HepG2 (cell line): ENCODE measurements at regions not wholly inside any gene's neighbourhood (a gene's known extent, or its start where the extent isn't known, plus 50 kb on each side); places are given as distances from the start of the nearest gene placed in this dataset.

Experiments
- ATAC-seq: fragments of 200-7000 bp; cut with Tn5 transposase; 3 replicates; pipeline ENCODE4 v1.9.1; 2020; ENCODE audit warnings: mild to moderate bottlenecking, moderate library complexity
- BruUV-seq: library from RNA; stranded (reverse); fragments of 400-500 nt; replicated peaks from 2 replicates; lab custom pipeline; 2021; lab: Mats Ljungman, UMichigan
- CTCF ChIA-PET: fragments of 300-600 bp; formaldehyde crosslinking; extraction: SDS; loops from one replicate; lab custom pipeline; 2021; ENCODE audit warnings: low total read pairs, inconsistent platforms, low intra/inter-chr PET ratio; lab: Yijun Ruan, JAX
- POLR2A ChIA-PET: fragments of 350-600 bp; sonication (Branson Sonifier 250); formaldehyde crosslinking; loops from one replicate; lab custom pipeline; 2020; ENCODE audit warnings: antibody characterized with exemption, inconsistent platforms; lab: Yijun Ruan, JAX
- DNase-seq: peaks from one replicate; pipeline ENCODE4 v3.0.0-alpha.2; 2015; ENCODE audit warnings: low spot score
- FAIRE-seq: peaks from 3 replicates; lab custom pipeline; 2011; peaks lifted over from hg19 to GRCh38; lab: Jason Lieb, UNC
- H2AFZ ChIP-seq: one replicate; pipeline ENCODE4 v1.6.1; 2011; ENCODE audit warnings: low read length, inconsistent platforms
- H3K27ac ChIP-seq: fragments of 300-600 bp; 3 replicates; pipeline ENCODE4 v1.8.0; 2011; ENCODE audit warnings: mixed run types, mild to moderate bottlenecking, mixed read lengths, low read length, inconsistent platforms; ENCODE audit not compliant: insufficient read depth; ENCODE audit errors: extremely low read length
- H3K27me3 ChIP-seq, 2 experiments: fragments of 200-600 bp in 1 of 2; 2 replicates in 1 of 2; 3 replicates in 1 of 2; pipeline versions ENCODE4 v1.6.0 to v1.8.0; 2011; ENCODE audit warnings: low read length in 2 of 2, mild to moderate bottlenecking in 2 of 2, moderate library complexity in 2 of 2, inconsistent platforms in 1 of 2; ENCODE audit not compliant: insufficient read depth in 2 of 2, control insufficient read depth in 1 of 2
- H3K36me3 ChIP-seq, 2 experiments: fragments of 200-600 bp in 1 of 2; replicated peaks in 1 of 2; 2 replicates in 1 of 2; 3 replicates in 1 of 2; pipeline versions ENCODE4 v1.5.1 to v1.8.0; 2011; ENCODE audit warnings: low read length in 2 of 2, inconsistent platforms in 1 of 2; ENCODE audit not compliant: insufficient read depth in 2 of 2, control insufficient read depth in 1 of 2
- H3K4me1 ChIP-seq: 2 replicates; pipeline ENCODE4 v1.5.1; 2012; ENCODE audit warnings: low read length, inconsistent platforms; ENCODE audit not compliant: insufficient read depth
- H3K4me2 ChIP-seq: 2 replicates; pipeline ENCODE4 v1.6.0; 2011; ENCODE audit warnings: low read depth, low read length, inconsistent platforms
- H3K4me3 ChIP-seq, 3 experiments: fragments of 200-600 bp in 1 of 3; sonication (generic), shearing (Covaris generic) in 1 of 3; replicated peaks in 1 of 3; 2 replicates each; pipeline ENCODE4 v1.5.1; 2011 to 2016; ENCODE audit warnings: low read length in 3 of 3, inconsistent platforms in 2 of 3, low read depth in 2 of 3, mild to moderate bottlenecking in 2 of 3, control low read depth in 1 of 3, mixed read lengths in 1 of 3; ENCODE audit not compliant: insufficient read depth in 1 of 3
- H3K79me2 ChIP-seq: one replicate; pipeline ENCODE4 v1.6.1; 2011; ENCODE audit warnings: low read length, inconsistent platforms; ENCODE audit not compliant: insufficient read depth
- H3K9ac ChIP-seq: 2 replicates; pipeline ENCODE4 v1.6.0; 2011; ENCODE audit warnings: mild to moderate bottlenecking, low read depth, low read length, inconsistent platforms; ENCODE audit not compliant: insufficient read depth
- H3K9me3 ChIP-seq: 2 replicates; pipeline ENCODE4 v1.5.1; 2012; ENCODE audit warnings: mild to moderate bottlenecking, low read length
- H4K20me1 ChIP-seq: 2 replicates; pipeline ENCODE4 v1.6.0; 2011; ENCODE audit warnings: inconsistent platforms, mild to moderate bottlenecking, low read length, moderate library complexity; ENCODE audit not compliant: insufficient read depth
- AHR ChIP-seq: IDR thresholded peaks from 2 replicates; pipeline ENCODE4 v1.6.1; 2018; ENCODE audit warnings: missing genetic modification reagents, missing compliant biosample characterization
- HNF4A ChIP-seq: sonication (generic); formaldehyde crosslinking; IDR thresholded peaks from 2 replicates; pipeline ENCODE4 v1.4.0; 2020; ENCODE audit warnings: missing genetic modification reagents
- HNRNPK ChIP-seq: fragments of 200-400 bp; formaldehyde crosslinking; IDR thresholded peaks from 2 replicates; pipeline ENCODE4 v1.6.1; 2018; ENCODE audit warnings: low read length, low read depth, moderate library complexity, mild to moderate bottlenecking; ENCODE audit not compliant: poor library complexity, severe bottlenecking
- ISL2 ChIP-seq: sonication (generic); formaldehyde crosslinking; IDR thresholded peaks from 2 replicates; pipeline ENCODE4 v1.5.0; 2020; ENCODE audit warnings: missing genetic modification reagents
- KMT2A ChIP-seq: sonication (generic); formaldehyde crosslinking; IDR thresholded peaks from 2 replicates; pipeline ENCODE4 v1.4.0; 2020; ENCODE audit warnings: missing genetic modification reagents
- RCOR2 ChIP-seq: IDR thresholded peaks from 2 replicates; pipeline ENCODE4 v1.6.1; 2016; ENCODE audit warnings: missing biosample characterization, missing genetic modification reagents
- ZBTB42 ChIP-seq: sonication (generic); formaldehyde crosslinking; IDR thresholded peaks from 2 replicates; pipeline ENCODE4 v1.5.0; 2020; ENCODE audit warnings: mild to moderate bottlenecking, missing genetic modification reagents
- ZNF891 ChIP-seq: sonication (generic); formaldehyde crosslinking; IDR thresholded peaks from 2 replicates; pipeline ENCODE4 v1.5.0; 2020; ENCODE audit warnings: mild to moderate bottlenecking, missing genetic modification reagents
- WGBS: methylation state at CpG from one replicate; pipeline ENCODE4 v1.1.6; 2017; ENCODE audit warnings: low lambda C conversion rate; 5-methylcytosine and 5-hydroxymethylcytosine counted together
- in situ Hi-C: cut with HindIII; loops from 2 replicates; pipeline ENCODE4 v1.10.0; 2017; ENCODE audit warnings: low pct_unique_long_range_greater_than_20kb; ENCODE audit not compliant: extremely low pct_ligation_motif_present
- intact Hi-C: fragments of 100-400 bp; cut with micrococcal nuclease; formaldehyde crosslinking; loops from one replicate; pipeline ENCODE4 v1.10.0; 2022; ENCODE audit not compliant: unreplicated experiment
- TF ChIP-seq, protein P1 (sequence below): sonication (generic); formaldehyde crosslinking; IDR thresholded peaks from 2 replicates; pipeline ENCODE4 v1.8.0; 2022; ENCODE audit warnings: missing genetic modification reagents, mild to moderate bottlenecking, inconsistent platforms, borderline replicate concordance

DNA sequence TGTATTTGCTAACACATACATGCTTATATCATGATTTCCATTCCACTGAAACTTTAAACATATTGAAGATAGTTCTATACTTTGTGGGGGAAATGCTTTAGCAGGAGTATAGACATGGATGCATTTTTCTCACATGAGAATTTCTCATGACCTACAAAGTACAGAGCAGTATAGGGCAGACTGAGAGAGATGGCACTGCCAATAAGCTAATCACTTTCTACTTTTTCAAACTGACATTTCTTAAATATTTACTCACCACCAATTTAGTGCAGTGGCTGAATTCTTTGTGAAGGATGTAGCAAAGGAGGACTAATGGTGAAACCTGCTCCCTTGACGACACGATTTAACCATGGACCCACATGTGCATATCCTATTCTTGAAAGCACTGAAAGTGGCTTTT, 923.5 kb downstream of the ADGRL2 start:
- no peaks in the 10 kb centered on the region for H4K20me1 ChIP-seq
- DNase-seq: no peak
- TF ChIP-seq AHR (CRISPR knock-in tag) (no peak), HNRNPK (no peak), HNF4A (CRISPR knock-in tag) (no peak), ZBTB42 (CRISPR knock-in tag) (no peak)
- H3K9ac ChIP-seq: no peak overlapping the region
- H3K36me3 ChIP-seq: no peaks in the 10 kb centered on the region
- ChIA-PET POLR2A (no interaction called here), CTCF (no interaction called here)
- no peaks in the 10 kb centered on the region for H3K79me2 ChIP-seq
- no peak for ATAC-seq
- no peak overlapping the region for H3K4me3 ChIP-seq
- in situ Hi-C loops (no loop called here), intact Hi-C loops (no loop called here)
- H3K4me1 ChIP-seq: no peaks in the 10 kb centered on the region
- H3K4me2 ChIP-seq: no peak overlapping the region
- BruUV-seq: no TSS peak
- no peak overlapping the region for H3K27ac ChIP-seq
- peaks cover 94% of the 10 kb centered on the region for H3K9me3 ChIP-seq
- no peaks in the 10 kb centered on the region for H3K27me3 ChIP-seq
- WGBS: 34% methylated on average over 2 of the region's 2 CpGs
- H2AFZ ChIP-seq: no peak overlapping the region
- no peak for FAIRE-seq

GRCh38 chr1:82722608-82723007, 921.9 kb downstream of the ADGRL2 start:
- in situ Hi-C loops (no loop called here), intact Hi-C loops (no loop called here)
- H3K9ac ChIP-seq: no peak overlapping the region
- 30% methylated on average over 3 of the region's 3 CpGs for WGBS
- ChIA-PET POLR2A (no interaction called here), CTCF (no interaction called here)
- H3K79me2 ChIP-seq: no peaks in the 10 kb centered on the region
- H3K9me3 ChIP-seq: peaks cover 92% of the 10 kb centered on the region
- no peak for DNase-seq
- no peak overlapping the region for H3K4me3 ChIP-seq
- BruUV-seq: no TSS peak
- H3K4me2 ChIP-seq: no peak overlapping the region
- no peak overlapping the region for H2AFZ ChIP-seq
- H3K4me1 ChIP-seq: no peaks in the 10 kb centered on the region
- TF ChIP-seq RCOR2 (CRISPR knock-in tag): no peak
- TF ChIP-seq, protein P1, sequence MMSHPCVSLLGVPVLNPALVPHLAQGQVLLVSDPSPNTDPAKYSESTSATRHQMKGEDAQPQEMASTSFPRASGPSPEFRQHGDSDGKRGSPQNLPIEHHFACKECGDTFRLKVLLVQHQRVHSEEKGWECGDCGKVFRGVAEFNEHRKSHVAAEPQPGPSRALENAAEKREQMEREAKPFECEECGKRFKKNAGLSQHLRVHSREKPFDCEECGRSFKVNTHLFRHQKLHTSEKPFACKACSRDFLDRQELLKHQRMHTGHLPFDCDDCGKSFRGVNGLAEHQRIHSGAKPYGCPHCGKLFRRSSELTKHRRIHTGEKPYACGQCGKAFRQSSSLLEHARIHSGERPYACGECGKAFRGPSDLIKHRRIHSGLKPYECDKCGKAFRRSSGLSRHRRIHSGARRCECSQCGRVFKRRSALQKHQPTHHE (CRISPR knock-in tag): no peak
- TF ChIP-seq ISL2 (CRISPR knock-in tag): no peak
- TF ChIP-seq KMT2A (CRISPR knock-in tag): no peak
- no peak for TF ChIP-seq ZNF891 (CRISPR knock-in tag)
- no peaks in the 10 kb centered on the region for H3K27me3 ChIP-seq
- no peak overlapping the region for H3K27ac ChIP-seq
- ATAC-seq: no peak
- no peak for FAIRE-seq
- H3K36me3 ChIP-seq: no peaks in the 10 kb centered on the region
- H4K20me1 ChIP-seq: no peaks in the 10 kb centered on the region
